HG02571 (cell line): ENCODE measurements at regions not wholly inside any gene's neighbourhood (a gene's known extent, or its start where the extent isn't known, plus 50 kb on each side); places are given as distances from the start of the nearest gene placed in this dataset.

Source experiments
- ATAC-seq: cut with Tn5 transposase; IDR thresholded peaks from one replicate; pipeline ENCODE4 v1.9.1; 2021; ENCODE audit warnings: mild to moderate bottlenecking, moderate library complexity; ENCODE audit not compliant: unreplicated experiment

GRCh38 chr5:164335837-164336236, 830.4 kb downstream of the MAT2B start:
- ATAC-seq, result no peak

GRCh38 chr5:164336276-164336675, 830.9 kb downstream of the MAT2B start:
- no peak for ATAC-seq

GRCh38 chr5:164336906-164337305, 831.5 kb downstream of the MAT2B start:
- ATAC-seq, result no peak

DNA sequence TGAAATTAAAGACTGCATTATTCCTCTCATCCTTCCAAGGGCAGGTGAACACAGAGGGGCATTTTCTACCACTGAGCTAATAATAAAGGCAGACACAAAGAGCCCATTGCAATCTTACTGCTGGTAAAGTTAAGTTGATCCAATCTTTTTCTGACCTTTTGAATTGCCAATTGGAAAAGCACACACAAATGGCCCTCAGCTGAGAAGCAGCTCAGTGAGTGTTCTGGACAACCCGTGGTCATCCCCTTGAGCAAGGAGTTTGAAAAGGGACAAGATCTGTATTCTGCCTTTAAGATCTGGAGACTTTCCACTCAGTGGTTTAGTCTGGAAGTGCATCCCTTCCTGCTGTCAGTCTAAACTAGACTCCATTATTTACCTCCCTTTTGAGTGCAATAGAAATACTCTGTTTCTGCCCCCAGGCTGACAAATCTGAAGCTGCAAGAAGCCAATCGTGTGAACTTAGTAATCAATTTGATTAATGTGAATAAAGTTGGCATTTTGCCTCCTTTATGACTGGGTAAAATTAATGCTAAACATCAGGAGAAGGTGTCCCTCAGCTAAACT, 835.7 kb downstream of the MAT2B start:
- ATAC-seq, result no peak

DNA sequence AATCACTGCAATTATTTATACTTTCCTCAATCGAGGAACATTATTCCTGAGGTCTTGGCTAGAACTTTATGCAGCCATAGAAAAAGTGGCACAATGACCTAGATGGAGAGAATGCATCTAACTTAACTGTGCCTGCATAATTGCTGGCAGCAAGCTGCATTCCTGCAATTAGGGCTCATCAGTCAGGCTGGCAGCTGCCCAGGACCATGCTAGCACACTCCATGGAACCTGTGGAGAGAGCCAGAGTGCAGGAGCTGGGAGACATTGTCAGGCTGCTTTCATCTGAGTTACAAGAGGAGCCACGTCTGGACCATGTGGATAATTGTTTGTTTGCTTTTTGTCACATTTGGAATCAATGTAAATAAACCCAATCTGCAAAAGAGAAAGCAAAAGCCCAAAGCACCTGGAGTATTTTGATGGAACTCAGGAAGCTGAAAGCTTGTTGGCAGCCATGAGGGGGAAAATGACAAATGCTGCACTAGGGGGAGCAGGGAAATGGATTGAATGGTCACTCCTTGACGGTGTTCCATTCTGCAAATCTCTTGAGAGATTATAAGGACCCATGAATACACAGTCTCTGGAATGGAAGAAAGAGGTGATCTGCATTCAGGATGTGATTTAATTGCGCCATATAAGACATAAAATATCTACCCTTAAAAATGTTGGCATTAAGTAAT, 839.9 kb downstream of the MAT2B start:
- no peak for ATAC-seq

DNA sequence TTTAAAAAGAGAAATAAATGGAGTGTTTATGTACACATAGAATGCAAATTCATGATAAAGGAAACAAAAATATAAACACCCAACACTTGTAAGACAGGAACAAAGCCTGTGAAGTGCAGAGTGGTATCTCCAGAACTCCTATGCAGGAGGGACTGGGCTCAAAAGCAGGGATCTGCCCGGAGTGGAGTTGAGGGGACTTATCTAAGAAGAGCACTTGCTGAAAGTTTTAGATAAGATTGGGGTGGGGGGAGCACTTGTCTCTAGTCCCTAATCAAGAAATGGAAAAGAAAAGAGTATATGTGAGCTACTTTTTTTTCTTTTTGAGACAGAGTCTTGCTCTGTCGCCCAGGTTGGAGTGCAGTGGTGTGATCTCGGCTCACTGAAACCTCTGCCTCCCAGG, 840.4 kb downstream of the MAT2B start:
- ATAC-seq, result no peak

DNA sequence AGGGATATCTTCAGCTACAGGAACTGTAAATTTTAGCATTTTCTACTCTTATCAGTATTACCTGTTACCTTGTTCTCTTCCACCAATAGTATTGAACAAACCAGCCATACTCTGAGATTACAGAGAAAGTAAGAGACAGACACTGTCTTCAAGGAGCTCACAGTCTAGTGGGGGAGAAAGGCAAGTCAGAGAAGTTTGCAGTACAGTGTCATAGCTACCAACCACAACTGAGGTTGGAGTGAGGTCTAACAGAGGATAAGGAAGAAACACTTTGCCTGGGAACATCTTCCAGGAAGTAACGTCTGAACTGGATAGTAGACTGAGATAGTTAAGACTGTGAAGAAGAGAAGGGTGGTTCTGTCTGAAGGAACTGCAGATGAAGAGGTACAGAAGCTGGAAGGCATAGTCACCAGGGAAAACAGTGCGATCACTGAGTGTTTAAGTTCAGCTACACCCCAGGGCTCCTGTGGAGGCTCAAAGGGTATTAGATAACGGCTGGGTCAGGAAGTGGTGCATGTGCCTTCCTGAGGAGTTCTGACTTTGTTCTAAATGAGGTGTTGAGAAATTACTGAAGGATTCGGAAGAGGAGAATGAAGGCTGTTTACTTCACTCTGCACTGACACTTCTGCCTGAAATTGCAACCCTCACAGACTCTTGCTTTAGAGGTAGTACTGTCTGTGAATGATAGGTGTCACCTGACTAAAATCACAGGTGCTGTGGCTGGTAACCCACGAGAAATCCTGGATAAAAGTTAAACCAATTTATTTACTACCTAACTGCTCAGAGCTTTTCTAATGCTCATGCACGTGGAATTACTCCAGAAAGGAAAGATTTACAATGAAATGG, 841.6 kb downstream of the MAT2B start:
- no peak for ATAC-seq

DNA sequence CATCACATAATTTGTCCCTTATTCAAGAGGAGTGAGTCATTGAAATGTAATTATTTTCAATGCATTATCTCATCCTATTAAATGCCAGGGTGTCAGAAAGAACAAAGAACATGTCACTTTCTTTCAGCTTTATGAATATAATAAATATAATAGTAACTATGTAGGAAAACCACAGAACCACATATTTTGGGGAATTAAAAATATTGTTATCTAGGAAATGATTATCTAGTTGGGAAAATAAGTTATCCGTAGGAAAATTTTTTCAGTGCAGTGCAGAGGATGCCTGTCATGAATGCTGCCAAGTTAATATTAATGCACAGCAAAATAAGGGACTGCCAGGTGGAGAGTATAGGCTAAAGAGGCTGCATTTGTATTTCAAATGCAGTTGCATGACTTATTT, 844.8 kb downstream of the MAT2B start:
- ATAC-seq, result no peak

- no peak for ATAC-seq
Observed at GRCh38 chr5:164351245-164351834, 845.9 kb downstream of the MAT2B start.

GRCh38 chr5:164352695-164353094, 847.3 kb downstream of the MAT2B start:
- no peak for ATAC-seq

GRCh38 chr5:164353155-164353554, 847.7 kb downstream of the MAT2B start:
- no peak for ATAC-seq

GRCh38 chr5:164354139-164354751, 848.8 kb downstream of the MAT2B start:
- no peak for ATAC-seq

GRCh38 chr5:164355267-164355830, 849.9 kb downstream of the MAT2B start:
- ATAC-seq, result no peak

GRCh38 chr5:164356790-164357189, 851.4 kb downstream of the MAT2B start:
- no peak for ATAC-seq

GRCh38 chr5:164357395-164358033, 852.1 kb downstream of the MAT2B start:
- no peak for ATAC-seq

DNA sequence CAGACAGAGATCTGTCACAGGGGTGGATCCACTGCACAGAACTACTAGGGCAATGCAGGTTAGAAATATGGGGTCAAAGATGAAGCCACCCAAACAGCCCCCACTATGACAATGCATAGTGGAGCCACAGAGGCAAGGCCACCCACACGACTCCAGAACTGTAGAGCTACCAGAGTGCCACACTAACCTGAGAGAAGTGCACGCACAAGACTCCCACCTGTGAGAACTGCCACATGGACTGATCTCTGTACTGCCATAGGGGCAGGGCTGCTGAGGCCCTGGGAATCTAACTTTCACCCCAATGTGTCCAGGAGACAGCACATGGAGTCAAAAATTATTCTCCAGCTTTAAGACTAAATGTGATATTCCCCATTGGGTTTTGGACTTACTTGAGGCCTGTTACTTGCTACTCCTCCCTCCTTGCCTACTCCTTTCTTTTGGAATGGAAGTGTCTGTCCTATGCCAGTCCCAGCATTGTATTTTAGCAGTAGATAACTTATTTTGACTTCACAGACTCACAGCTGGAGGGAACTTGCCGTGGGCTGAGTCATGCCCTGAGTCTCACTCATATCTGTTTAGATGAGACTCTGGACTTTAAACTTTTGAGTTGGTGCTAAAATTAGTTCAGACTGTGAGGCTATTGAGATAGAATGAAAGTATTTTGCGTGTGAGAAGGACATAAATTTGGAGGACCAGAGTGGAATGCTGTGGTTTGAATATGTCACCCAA, 853.3 kb downstream of the MAT2B start:
- ATAC-seq, result peak; percentile 56

DNA sequence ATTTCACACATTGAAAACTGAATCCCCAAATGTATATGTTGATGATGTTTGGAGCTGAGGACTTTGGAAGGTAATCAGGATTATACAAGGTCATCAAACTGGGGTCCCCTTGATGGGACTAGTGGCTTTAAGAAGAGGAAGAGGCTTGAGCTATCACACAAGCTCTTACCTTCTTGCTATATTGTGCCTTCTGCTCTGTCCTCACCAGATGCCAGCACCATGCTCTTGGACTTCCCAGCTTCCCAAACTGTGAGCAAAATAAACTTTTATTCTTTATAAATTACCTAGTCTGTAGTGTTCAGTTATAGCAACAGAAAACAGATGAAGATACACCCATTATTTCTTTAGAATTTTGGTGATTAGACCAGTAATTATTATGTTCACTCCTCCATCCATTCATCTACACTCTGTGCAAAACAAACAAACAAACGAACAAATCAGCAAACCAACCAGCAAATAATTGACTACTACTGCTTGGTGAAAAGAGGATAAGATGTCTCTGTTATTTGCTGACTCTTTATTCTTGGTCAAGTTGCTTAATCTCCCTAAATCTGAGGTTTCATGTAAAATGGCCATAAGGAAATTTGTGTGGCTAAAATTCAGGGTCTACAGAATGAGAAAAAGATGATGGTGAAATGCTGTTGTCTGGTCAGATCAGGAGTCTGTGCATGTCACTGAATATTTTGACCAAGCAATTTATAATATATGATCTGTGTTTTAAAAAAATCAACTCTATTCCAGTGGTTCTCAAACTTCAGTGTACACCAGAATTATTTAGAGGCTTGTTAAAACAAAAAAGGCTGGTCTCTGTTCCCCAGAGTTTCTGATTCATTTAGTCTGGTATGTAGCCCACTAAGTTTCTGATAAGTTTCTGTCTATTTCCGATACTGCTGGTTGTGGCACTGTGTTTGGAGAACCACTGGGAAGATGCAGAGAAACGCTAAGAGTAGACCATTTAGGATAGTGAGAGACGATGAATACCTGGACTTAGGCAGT, 854.1 kb downstream of the MAT2B start:
- ATAC-seq, result peak; percentile 21

DNA sequence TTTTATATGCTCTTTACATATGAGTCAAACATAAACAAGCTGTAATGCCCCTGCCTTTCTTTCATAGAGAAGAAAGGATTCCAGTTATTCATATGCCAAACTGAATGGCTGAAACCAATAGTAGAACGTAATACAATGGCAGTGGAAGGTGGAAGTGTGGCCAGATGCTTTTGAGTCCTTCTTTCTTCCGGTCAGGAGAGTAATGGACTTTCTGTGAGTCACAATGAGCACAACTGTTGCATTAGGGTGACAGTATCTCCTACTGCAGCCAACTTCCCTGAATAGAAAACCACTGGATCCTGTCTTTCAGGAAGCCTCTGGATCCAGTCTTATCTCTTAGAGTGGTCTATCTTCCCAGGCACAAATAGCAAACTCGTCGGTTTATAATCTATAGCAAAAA, 855.2 kb downstream of the MAT2B start:
- ATAC-seq, result no peak

- ATAC-seq, result no peak
Observed at GRCh38 chr5:164361986-164362385, 856.6 kb downstream of the MAT2B start.
